ENCODE measurements at regions not wholly inside any gene's neighbourhood (a gene's known extent, or its start where the extent isn't known, plus 50 kb on each side); places are given as distances from the start of the nearest gene placed in this dataset.
"Not testable (repeated sequence)": the region's sequence is repeated elsewhere in the genome, so short reads cannot be mapped to it uniquely, and the experiment has no call there.

DNA sequence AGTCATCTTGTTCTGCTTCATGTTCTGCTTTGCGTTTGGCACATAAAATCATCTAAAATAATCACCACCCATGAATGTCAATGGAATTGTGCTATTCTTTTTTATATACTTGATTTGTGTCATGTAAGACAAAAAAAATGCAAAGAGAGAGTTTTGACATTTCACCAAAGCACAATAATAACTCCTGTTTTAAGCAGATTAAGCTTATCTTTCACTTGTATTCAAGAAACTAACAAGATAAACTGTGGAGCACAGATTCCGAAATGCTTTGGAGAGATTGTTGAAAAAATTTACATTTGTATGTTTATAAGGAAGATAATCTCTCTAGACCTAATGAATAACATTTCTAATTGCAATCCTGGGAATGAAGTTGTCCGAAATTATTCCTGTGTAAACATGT is 225.1 kb upstream of the ANXA10 start:
- no peaks in the 10 kb centered on the region for H3K36me3 Mint-ChIP-seq (ENCODE audit: low read depth)
- peak overlapping the region; percentile 46; the same call in 1 of the 2 replicates for H3K4me3 Mint-ChIP-seq
- peaks cover 29% of the 10 kb centered on the region for H3K4me1 Mint-ChIP-seq (ENCODE audit: low read depth)
- TF ChIP-seq, protein P1, sequence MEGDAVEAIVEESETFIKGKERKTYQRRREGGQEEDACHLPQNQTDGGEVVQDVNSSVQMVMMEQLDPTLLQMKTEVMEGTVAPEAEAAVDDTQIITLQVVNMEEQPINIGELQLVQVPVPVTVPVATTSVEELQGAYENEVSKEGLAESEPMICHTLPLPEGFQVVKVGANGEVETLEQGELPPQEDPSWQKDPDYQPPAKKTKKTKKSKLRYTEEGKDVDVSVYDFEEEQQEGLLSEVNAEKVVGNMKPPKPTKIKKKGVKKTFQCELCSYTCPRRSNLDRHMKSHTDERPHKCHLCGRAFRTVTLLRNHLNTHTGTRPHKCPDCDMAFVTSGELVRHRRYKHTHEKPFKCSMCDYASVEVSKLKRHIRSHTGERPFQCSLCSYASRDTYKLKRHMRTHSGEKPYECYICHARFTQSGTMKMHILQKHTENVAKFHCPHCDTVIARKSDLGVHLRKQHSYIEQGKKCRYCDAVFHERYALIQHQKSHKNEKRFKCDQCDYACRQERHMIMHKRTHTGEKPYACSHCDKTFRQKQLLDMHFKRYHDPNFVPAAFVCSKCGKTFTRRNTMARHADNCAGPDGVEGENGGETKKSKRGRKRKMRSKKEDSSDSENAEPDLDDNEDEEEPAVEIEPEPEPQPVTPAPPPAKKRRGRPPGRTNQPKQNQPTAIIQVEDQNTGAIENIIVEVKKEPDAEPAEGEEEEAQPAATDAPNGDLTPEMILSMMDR (IDR thresholded peaks at IDR 0.05): no peak
- no peak overlapping the region for H3K27ac Mint-ChIP-seq
- DNase-seq: no peak
- no peaks in the 10 kb centered on the region; the same call in 1 of the 2 replicates for H3K27me3 Mint-ChIP-seq (ENCODE audit: insufficient read depth)
- H3K9me3 Mint-ChIP-seq: no peaks in the 10 kb centered on the region

DNA sequence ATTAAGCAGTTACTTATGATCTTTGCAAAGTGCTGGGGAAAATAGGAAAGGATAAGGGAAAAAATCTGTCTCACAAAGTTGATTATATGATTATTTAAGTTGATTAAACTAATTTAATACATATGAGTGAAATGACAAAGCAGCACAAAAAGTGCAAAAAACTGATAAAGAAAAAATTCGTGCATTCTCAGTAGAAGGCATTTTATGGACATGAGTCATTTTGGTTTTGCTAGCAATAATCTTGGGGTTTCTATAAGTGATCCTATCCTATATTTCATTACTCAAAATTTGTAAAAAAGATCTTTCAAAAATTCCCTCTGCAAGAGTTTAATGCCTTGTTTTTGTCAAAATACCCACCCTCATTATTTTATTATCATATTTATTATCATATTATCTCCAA is 224.2 kb upstream of the ANXA10 start:
- Mint-ChIP-seq H3K4me1 (ENCODE audit: low read depth) (peaks cover 29% of the 10 kb centered on the region), H3K27me3 (ENCODE audit: insufficient read depth) (no peaks in the 10 kb centered on the region; the same call in 1 of the 2 replicates), H3K27ac (no peak overlapping the region), H3K9me3 (no peaks in the 10 kb centered on the region), H3K36me3 (ENCODE audit: low read depth) (no peaks in the 10 kb centered on the region), H3K4me3 (no peak overlapping the region)
- no peak for DNase-seq
- TF ChIP-seq, protein P1 (IDR thresholded peaks at IDR 0.05): no peak

DNA sequence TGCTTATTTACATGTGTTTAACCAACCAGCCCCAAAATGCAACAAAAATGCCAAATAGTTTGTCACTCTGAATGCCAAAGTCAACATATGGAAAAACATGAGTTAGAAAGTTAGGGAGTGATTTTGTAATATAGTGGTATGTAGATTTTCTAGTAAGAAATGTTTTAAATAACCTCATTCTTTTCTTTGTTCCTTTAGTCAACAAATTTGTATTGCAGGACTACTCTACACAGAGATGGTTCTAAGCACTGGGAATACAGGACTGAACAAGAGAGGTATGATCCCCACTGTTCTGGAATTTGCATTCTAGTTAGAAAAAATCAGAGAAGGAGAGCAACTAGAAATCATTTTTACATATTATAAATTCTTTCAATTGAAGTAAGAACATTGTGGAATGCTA is 218.8 kb upstream of the ANXA10 start:
- TF ChIP-seq, protein P1 (IDR thresholded peaks at IDR 0.05): no peak
- no peak overlapping the region for H3K27ac Mint-ChIP-seq
- H3K36me3 Mint-ChIP-seq (ENCODE audit: low read depth): no peaks in the 10 kb centered on the region
- H3K4me1 Mint-ChIP-seq (ENCODE audit: low read depth): peaks cover 31% of the 10 kb centered on the region; the same call in 1 of the 2 replicates
- peaks cover 6% of the 10 kb centered on the region for H3K27me3 Mint-ChIP-seq (ENCODE audit: insufficient read depth)
- H3K9me3 Mint-ChIP-seq: no peaks in the 10 kb centered on the region
- no peak overlapping the region for H3K4me3 Mint-ChIP-seq
- no peak for DNase-seq

DNA sequence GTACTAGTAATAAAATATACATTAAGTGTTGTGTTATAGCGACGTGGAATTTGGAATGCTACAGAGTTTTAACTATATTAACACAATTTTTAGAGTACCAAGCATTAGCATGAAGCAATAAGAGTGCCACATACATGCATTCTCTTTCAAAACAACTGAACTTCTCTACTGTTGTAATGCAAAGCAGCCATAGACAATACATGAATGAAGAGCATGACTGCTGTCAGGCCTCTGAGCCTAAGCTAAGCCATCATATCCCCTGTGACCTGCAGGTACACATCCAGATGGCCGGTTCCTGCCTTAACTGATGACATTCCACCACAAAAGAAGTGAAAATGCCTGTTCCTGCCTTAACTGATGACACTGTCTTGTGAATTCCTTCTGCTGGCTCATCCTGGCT is 216.2 kb upstream of the ANXA10 start:
- not testable (repeated sequence) for H3K4me3 Mint-ChIP-seq; H3K36me3 Mint-ChIP-seq (ENCODE audit: low read depth); H3K9me3 Mint-ChIP-seq; DNase-seq; H3K27ac Mint-ChIP-seq
- Mint-ChIP-seq H3K4me1 (ENCODE audit: low read depth) (peaks cover 40% of the 10 kb centered on the region; the same call in 1 of the 2 replicates), H3K27me3 (ENCODE audit: insufficient read depth) (peaks cover 12% of the 10 kb centered on the region)

DNA sequence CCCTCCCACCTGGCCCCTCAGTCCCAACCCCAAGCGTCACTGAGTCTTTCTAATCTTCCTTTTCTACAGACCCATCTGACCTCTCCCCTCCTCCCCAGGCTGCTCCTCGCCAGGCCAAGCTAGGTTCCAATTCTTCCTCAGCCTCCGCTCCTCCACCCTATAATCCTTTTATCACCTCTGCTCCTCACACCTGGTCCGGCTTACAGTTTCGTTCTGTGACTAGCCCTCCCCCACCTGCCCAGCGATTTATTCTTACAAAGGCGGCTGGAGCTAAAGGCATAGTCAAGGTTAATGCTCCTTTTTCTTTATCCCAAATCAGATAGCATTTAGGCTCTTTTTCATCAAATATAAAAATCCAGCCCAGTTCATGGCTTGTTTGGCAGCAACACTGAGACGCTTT is 214.5 kb upstream of the ANXA10 start:
- H3K36me3 Mint-ChIP-seq (ENCODE audit: low read depth); H3K9me3 Mint-ChIP-seq; H3K27ac Mint-ChIP-seq; DNase-seq: not testable (repeated sequence)
- Mint-ChIP-seq H3K4me3 (peak overlapping the region; percentile 44; the same call in 1 of the 2 replicates), H3K4me1 (ENCODE audit: low read depth) (peaks cover 57% of the 10 kb centered on the region), H3K27me3 (ENCODE audit: insufficient read depth) (peaks cover 18% of the 10 kb centered on the region)

DNA sequence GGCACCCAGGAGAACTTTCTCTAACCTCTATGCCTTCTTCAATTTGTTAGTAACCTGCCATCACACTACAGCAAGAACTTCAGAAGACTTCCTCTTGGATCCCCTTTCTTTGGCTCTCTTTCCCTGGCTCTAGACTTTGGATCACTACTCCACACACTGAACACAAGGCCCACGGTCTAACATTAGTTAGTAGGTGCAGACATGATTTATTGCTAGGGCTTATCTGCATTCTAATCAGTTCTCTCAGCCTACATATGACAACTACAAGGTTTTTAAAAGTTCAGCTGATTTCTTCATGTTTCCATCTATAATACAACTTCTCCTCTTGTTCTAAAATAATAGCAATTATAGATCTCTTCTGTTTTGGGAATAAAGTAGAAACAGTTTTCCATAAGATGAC is 209.1 kb upstream of the ANXA10 start:
- Mint-ChIP-seq H3K36me3 (ENCODE audit: low read depth) (peaks cover 6% of the 10 kb centered on the region; the same call in 1 of the 2 replicates), H3K9me3 (no peaks in the 10 kb centered on the region), H3K4me1 (ENCODE audit: low read depth) (peaks cover 70% of the 10 kb centered on the region), H3K27me3 (ENCODE audit: insufficient read depth) (peaks cover 14% of the 10 kb centered on the region; the same call in 1 of the 2 replicates), H3K27ac (peak overlapping the region; percentile 45; the same call in 1 of the 2 replicates), H3K4me3 (peak overlapping the region; percentile 31; the same call in 1 of the 2 replicates)
- DNase-seq: peak; percentile 66
- TF ChIP-seq, protein P1 (IDR thresholded peaks at IDR 0.05): no peak

DNA sequence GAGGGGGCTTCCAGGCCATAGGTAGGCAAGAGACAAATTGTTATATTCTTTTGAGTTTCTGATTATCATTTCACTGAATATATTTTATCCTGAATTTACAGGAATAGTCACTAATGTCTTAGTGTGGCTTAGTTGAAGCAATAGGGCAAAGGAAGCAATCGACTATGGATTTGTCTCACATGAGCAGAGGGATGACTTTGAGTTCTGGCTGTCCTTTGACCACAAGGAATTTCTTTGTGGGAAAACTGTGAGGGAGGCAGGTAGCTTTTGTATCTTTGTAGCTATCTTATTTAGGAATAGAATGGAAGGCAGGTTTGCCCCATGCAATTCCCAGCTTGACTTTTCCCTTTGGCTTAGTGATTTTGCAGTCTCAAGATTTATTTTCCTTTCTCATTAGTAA is 207.3 kb upstream of the ANXA10 start:
- Mint-ChIP-seq H3K4me3 (no peak overlapping the region), H3K27me3 (ENCODE audit: insufficient read depth) (peaks cover 10% of the 10 kb centered on the region; the same call in 1 of the 2 replicates), H3K36me3 (ENCODE audit: low read depth) (peaks cover 6% of the 10 kb centered on the region; the same call in 1 of the 2 replicates), H3K4me1 (ENCODE audit: low read depth) (peaks cover 57% of the 10 kb centered on the region), H3K27ac (no peak overlapping the region), H3K9me3 (no peaks in the 10 kb centered on the region)
- DNase-seq: no peak
- TF ChIP-seq, protein P1 (IDR thresholded peaks at IDR 0.05): no peak

Data from HFFc6 (cell line).